ENCODE measurements at regions not wholly inside any gene's neighbourhood (a gene's known extent, or its start where the extent isn't known, plus 50 kb on each side); places are given as distances from the start of the nearest gene placed in this dataset.
"Not testable (repeated sequence)": the region's sequence is repeated elsewhere in the genome, so short reads cannot be mapped to it uniquely, and the experiment has no call there.

DNA sequence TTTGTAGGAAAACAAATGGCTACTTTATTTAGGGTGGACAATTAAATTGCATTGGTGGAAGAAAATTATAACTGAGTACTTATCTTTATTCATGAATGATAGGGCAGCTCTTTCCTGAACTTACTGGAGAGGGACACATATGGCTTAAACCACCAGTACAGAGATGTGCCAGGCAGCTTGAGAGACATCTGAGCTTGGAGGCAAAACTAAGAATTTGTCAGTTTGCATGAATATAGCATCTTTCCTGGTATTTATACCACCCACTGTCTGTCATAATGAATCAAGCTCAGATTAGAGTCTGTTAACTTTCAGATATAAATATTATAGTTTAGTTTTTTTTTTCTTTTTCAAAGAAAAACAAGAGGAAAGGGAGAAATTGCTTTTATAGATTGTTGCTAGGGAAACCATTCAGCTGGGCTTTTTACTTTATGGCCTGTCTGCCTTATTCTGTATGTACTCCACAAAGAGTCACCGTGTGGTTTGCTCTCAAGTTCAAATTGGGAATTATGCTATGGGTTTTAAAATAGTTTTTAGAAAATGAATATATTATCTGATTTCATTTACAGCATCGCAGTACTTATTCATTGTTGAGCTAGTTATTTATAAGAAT is 477.0 kb upstream of the CHORDC1 start:
- DNase-seq (ENCODE audit: low read depth, low spot score) = no peak

DNA sequence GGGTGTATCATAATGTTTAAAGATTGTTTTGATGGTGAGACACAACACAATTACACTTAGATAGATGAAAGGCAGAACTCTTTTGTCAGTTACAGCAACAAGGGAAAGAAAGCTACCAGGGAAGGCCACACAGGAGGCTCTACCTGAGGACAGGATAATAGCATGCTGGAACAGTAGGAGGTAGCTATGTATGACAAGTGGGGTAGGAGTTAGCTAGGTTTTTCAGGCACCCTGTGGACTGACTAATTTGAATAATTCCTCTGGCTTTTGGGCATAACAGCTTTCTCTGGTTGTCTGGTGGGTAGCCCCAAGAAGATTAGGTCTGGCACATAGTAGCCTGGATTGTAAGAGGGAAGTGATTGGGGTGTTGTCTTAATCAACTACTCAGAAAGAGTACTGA is 475.4 kb upstream of the CHORDC1 start:
- DNase-seq (ENCODE audit: low read depth, low spot score) = no peak

DNA sequence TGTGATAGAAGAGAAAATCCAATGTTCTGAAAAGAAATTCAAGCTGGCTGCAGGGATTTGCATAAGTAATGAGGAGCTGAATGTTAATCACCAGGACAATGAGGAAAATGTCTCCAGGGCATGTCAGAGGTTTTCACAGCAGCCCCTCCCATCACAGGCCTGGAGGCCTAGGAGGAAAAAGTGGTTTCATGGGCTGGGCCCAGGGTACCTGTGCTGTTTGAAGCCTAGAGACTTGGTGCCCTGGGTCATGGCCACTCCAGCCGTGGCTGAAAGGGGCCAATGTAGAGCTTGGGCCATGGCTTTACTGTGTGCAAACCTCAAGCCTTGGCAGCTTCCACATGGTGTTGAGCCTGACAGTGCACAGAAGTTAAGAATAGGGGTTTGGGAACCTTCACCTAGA is 452.6 kb upstream of the CHORDC1 start:
- DNase-seq (ENCODE audit: low read depth, low spot score) = not testable (repeated sequence)

DNA sequence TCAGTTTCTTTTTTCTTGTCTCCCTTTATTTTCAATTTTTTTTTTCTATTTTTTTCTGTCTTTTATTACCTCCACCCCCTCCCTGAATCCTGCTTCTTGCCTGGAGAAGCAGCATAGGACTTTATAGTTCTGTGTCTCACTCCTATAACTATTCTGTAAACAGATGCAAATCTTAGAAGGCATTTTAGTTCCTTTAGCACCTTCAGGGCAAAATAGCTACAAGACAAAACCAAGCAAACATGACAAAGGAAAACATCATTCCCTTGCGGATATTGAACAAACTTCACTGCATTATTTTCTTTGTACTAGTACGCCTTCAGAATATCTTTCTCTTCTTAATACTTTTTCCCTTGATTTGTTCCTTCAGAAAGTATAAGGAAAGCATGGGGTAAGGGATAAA is 446.2 kb upstream of the CHORDC1 start:
- no peak for DNase-seq (ENCODE audit: low read depth, low spot score)

DNA sequence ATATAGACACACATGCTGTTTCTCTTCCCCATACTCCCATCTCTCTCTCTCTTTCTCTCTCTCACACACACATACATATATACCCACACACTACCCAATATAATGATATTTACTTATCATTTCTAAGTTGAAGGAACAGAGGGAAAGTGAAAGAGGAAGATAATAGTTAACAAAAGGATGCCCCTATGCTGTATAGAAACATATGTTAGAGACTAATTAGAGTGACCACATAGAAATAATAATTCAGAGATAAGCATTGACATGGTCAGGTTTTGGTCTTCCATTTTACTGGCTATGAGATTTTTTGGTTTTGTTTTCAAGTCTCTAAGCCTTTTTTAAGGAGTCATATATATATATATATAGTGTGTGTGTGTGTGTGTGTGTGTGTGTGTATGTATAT is 445.7 kb upstream of the CHORDC1 start:
- DNase-seq (ENCODE audit: low read depth, low spot score) = no peak

DNA sequence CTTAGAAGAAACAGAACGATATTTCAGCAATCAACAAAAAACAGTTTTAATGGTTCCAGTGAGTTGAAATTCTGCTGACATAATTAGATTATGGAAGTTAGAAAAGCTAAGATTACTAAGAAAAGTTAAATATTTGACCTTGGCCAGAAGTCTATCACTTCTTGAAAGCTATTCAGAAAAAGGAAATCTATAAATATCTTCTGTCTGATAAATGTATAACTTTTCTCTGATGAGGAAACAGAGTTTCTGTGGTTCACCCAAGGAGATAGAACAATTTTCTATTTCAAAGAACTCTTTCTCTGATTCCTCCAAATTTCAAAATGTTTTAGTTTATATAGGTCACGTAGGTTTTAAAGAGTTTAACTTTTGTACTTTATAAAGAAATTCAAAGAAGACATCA is 438.4 kb upstream of the CHORDC1 start:
- no peak for DNase-seq (ENCODE audit: low read depth, low spot score)

DNA sequence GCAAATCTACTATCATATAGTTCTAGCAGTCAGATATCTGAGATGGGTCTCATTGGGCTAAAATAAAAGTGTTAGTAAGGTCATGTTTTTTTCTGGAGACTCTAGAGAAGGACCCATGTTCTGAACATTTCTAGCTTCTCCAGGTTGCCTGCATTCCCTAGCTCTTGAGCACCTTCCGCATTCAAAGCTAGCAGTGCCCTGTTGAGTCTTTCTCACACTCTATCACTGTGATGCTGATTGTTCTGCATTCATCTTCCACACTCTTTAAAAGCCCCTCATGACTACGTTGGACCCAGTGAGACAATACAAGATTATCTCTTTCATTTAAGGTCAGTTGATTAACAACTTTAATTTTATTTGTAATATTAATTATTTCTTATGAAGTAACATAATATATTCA is 433.3 kb upstream of the CHORDC1 start:
- no peak for DNase-seq (ENCODE audit: low read depth, low spot score)

DNA sequence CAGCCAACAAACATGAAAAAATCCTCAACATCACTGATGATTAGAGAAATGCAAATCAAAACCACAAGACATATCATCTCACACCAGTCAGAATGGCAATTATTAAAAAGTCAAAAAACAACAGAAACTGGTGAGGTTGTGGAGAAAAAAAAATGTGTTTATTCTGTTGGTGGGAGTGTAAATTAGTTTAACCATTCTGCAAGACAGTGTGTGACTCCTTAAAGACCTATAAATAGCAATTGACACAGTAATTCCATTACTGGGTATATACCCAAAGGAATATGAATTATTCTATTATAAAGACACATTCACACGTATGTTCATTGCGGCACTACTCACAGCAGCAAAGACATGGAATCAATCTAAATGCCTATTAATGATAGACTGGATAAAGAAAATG is 427.3 kb upstream of the CHORDC1 start:
- DNase-seq (ENCODE audit: low read depth, low spot score) = no peak

DNA sequence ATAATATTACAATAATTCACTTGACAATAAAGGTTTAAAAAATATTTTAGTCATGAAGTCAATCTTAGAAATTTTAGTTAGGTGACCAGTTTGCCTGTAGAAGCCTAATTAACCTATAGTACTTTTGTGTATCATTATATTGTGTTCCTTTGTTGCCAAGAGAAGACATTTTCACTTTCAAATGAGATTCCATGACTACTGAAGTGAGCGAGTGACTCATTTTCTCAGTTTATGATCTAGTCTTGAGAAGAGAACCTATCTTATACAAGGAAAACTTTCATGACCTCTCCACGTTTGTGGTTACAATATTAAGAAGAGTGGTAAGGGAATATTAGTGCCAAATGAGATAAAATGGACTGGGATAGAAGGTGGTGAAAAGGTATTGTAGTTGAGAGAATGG is 423.9 kb upstream of the CHORDC1 start:
- no peak for DNase-seq (ENCODE audit: low read depth, low spot score)

DNA sequence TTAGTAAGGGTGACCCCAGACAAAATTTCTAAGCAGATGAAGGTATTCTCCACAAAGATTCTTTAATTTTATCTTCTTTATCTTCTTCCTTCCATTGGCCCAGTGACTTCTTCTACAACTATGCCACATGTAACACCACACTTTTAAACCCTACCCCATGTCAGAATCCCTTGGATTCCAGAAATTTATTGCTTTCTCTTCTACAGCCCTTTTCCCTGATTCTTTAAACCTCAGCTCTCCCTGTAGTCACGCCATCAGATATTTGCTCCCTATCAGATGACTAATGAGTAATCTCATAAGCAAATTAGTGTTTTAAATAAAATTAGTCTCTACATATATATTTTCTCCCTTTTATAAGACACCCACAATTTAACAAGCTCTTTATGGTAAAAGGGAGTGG is 423.4 kb upstream of the CHORDC1 start:
- no peak for DNase-seq (ENCODE audit: low read depth, low spot score)

DNA sequence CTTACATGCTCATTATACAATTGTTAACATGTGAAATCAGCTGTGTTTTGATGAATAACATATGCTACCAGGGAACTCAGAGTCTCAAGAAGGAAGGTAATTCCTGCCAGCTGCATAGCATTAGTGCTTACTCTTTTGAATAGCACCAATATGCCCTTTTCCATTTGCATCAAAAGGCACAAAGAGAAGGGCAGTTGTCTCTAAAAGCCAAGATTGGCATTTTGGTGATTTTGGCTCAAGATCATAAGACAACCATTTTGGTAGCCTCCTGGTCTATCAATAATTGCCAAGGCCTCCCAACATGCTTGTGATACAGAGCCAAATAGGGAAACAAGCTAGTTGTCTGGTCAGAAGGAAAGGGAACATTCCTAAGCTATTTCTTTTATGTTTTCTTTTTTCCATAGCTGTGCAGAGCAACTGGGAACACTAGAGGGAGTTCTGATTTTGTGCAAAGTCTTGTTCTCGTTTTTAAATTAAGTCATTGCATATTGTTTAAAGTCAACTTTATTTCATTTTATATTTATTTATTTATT is 416.7 kb upstream of the CHORDC1 start:
- DNase-seq (ENCODE audit: low read depth, low spot score) = peak; percentile 42

DNA sequence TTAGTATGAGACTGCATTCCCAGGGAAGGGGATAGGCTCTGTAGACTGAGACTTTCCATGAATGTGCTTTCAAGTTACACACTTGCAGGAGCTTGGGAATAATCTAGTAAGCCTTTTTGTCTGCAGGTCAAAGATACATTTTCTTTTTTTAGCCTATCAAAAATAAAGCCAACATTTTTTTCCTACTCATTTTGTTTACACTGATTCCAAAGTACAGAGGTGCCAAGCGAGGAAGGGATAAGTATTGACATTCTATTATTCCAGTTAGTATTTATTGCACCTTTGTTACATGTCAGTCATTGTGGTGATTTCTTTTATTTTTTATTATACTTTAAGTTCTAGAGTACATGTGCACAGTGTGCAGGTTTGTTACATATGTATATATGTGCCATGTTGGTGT is 413.0 kb upstream of the CHORDC1 start:
- no peak for DNase-seq (ENCODE audit: low read depth, low spot score)

DNA sequence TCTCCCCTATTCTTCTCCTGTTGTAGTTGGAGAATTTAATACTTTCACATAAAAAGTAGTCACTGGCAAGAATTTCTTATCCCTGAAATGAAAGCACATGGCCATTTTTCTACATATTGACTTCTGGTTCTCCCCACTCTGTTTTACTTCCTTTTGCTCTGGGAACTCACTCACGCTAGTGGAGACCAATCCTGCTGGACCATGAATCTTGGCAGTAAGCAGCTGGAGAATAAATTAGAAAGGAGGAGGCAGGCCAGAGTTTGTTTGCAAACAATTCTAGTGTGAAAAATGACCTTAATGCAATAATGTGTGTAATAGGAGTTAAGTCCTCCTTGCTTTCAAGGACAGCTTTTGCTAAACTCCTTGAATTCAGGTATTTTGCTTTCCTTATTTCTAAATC is 412.3 kb upstream of the CHORDC1 start:
- no peak for DNase-seq (ENCODE audit: low read depth, low spot score)

DNA sequence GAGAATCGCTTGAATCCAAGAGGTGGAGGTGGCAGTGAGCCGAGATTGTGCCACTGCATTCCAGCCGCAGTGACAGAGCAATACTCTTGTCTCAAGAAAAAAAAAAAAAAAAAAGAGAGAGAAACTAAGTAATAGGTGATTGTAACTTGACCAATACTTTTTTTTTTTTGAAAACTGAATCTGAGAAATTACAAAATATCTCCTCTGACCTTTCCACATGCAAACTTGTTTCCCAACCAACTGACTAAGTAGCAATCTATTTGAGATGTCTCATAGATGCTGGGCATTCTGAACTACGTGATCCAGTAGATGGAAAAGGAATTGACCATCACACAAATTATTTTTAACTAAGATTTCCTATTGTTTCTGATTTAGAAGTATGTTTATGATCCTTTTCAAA is 407.3 kb upstream of the CHORDC1 start:
- DNase-seq (ENCODE audit: low read depth, low spot score) = no peak

DNA sequence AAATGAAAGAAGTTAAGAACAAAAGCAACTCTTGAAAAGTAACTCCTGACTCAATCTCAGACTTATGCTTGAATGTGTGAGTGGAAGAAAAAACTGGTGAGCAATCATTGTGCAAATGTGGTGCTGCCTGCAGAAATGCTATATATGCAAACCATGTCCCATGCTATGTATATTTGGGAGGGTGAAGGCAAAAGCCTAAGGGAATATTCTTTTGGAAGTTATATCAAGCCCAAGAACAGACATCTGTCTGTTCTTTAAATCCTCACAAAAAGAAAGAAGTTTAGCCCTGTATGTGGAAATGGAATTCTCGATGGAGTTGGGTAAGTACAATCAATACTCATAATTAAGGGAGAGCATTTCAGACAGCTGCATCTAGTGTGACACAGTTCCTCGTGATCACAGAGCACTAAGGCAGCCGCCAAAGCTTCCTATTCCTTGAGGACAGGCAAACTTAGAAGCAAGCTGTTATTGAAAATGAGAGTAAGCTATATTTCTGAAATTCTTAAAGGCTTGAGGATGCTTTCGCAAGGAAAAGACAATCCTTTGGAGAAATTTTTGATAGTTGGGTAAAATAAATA is 406.5 kb upstream of the CHORDC1 start:
- no peak for DNase-seq (ENCODE audit: low read depth, low spot score)

DNA sequence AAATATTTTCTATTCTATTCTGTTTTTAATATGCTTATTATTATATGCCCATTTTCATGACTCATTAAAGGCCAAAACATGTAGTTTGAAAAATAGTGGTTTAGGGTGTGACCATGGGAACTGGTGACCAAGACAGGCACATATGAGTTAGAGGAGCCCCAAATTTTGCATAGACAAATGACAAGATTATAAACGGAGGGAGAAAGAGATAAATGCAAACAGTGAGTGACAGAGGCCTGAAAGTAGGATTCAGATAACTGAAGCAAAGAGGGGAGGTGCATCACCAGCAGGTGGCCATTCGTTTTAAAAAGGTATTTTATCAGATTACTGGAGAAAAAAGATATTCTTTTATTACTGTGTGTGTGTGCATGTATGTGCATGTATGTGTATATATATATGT is 391.5 kb upstream of the CHORDC1 start:
- DNase-seq (ENCODE audit: low read depth, low spot score) = no peak

DNA sequence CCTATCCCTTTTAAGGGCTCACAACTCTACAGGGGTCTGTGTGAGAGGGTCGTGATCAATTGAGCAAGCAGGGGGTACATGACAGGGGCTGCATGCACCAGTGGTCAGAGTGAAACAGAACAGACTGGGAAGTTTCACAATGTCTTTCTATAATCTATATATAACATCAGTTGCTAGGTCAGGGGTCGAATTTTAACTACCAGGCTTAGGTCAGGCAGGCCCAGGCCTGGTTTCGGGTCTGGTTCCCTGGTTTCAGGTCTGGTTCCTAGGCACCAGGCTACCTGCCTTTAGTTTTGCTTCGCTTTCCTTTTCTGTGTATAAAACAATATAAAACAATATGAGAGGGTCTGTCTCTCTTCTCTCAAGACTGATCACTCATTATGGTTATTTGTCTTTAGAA is 390.2 kb upstream of the CHORDC1 start:
- not testable (repeated sequence) for DNase-seq (ENCODE audit: low read depth, low spot score)

DNA sequence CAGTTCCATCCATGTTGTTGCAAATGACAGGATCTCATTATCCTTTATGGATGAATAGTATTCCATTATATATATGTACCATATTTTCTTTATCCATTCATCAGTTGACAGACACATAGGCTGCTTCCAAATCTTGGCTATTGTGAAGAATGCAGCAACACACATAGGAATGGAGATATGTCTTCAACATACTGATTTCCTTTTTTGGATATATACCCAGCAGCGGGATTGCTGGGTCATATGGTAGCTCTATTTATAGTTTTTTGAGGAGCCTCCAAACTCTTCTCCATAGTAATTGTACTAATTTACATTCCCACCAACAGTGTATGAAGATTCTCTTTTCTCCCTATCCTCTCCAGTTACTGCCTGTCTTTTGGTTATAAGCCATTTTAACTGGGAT is 383.9 kb upstream of the CHORDC1 start:
- no peak for DNase-seq (ENCODE audit: low read depth, low spot score)

DNA sequence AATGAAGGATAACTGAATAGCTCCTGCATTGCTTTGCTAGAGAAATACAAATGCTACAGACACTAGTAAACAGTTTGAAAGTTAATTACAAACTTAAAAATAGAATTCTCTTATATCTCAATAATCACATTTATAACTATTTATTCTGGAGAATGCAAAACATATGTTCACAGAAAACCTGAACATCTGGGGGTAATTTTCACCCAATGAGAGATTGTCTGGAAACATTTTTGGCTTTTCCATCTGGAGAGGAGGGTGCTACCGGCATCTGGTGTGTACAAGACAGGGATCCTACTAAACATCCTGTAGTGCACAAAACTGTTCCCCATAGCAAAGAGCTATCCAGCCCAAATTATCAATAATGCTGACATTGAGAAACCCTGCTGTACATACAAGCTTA is 378.4 kb upstream of the CHORDC1 start:
- no peak for DNase-seq (ENCODE audit: low read depth, low spot score)

DNA sequence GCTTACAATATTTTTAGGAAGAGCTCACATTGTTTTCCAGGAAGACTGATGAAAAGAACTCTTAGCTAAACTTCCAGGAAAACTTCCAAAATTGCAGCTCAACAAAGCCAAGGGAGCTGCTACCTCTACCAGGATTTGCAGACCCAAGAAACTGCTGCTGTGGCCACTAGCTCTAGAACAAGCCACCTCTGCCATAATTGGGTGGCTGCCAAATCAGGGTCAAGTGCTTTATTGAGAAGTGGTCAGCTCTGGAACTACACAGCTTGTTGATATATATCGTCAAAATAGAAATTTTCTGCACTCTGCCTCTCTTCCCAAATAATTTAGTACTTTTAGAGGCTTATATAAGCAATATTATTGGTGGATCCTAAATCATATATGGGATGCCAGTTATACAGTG is 371.8 kb upstream of the CHORDC1 start:
- DNase-seq (ENCODE audit: low read depth, low spot score) = peak; percentile 0

DNA sequence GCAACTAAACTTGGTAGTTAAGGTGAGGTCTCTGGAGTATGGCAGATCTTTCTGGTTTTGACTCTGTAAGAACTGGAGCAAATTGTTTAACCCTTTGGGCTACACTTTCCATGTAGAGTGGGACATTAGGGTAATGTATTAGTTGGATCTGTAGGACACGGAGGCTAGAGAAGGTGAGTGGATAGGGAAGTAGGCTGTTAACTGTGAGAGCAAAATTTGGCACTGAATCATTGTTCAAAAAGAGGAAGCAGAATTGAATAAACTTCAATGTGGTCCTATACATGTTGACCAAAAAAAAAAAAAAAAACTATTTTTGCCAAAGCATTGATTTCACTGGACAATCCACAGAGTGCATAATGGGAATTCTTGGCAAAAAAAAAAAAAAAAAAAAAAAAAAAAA is 370.2 kb upstream of the CHORDC1 start:
- no peak for DNase-seq (ENCODE audit: low read depth, low spot score)

DNA sequence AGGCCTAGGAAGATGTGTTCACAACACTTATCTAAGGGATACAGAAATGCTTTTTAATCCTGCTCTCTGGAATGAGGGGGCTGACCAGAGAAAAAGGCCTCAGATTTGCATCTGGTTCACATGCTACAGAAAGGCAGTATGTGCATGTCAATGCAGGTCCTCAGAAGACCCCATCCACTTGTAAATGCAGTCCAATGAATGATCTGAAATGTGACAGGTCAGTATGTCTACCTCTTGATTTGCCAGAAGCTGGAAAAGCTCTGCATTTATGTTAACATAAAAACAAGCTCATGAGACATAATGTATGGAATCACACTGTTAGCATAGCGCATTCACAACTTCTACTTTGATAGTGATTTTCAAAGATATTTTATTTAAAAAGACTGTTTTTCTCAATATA is 367.4 kb upstream of the CHORDC1 start:
- no peak for DNase-seq (ENCODE audit: low read depth, low spot score)

DNA sequence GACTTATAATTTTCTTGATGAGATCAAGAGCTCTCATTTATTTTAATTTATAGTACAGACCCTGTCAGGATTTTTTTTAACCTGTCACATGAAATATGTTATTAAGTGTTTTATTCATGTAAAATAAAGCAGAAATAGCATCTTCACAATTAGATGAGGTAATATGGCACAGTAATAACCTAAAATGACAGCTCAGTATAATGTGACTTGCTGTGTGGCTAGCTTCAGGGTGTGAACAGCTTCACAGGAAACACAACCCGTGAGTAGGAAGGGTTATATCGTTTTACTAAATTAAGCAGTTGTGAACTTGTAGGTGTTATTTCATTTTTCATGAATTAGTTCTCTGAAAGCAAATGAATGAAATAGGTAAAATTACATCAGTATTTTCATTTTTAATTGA is 366.9 kb upstream of the CHORDC1 start:
- no peak for DNase-seq (ENCODE audit: low read depth, low spot score)

DNA sequence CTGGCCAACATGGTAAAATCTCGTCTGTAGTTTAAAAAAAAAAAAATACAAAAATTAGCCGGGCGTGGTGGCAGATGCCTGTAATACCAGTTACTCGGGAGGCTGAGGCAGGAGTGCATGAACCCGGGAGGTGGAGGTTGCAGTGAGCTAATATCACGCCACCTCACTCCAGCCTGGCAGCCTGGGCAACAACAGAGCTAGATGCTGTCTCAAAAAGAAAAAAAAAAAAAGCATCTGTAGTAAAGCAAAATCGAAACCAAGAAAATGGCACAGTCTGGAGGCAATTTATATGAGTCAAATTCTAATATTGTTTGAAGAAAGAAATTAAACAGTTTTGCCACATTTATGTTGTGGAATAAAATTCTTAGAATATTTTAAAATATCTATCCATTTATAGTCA is 365.0 kb upstream of the CHORDC1 start:
- DNase-seq (ENCODE audit: low read depth, low spot score) = no peak

Data from astrocyte of the hippocampus (primary cell).